ENCODE measurements at regions not wholly inside any gene's neighbourhood (a gene's known extent, or its start where the extent isn't known, plus 50 kb on each side); places are given as distances from the start of the nearest gene placed in this dataset.

DNA sequence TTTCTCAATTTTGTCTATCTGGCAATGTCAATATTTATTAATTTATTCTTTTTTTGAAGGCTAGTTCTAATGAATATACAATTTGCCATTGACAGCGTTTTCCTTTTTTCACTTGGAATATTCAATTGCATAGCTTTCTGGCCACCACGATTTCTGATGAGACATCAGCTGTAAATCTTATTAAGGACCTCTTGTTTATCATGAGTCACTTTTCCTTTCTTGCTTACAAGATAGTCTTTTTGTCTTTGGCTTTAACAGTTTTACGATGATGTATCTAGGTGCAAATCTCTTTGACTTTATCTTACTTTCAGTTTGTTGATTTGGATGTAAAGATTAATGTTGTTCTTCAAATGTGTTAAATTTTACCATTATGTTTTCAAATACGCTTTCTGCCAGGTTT, 991.6 kb upstream of the SLC10A2 start:
- POLR2A ChIA-PET (ENCODE audit: unreplicated experiment) = no interaction called here
- H3K4me2 ChIP-seq (ENCODE audit: low read length) = 0 out of 2 replicates have a peak overlapping the region, but pooled peaks have one; percentile 31
- no peaks in the 10 kb centered on the region for H3K9me2 ChIP-seq (replicated peaks; ENCODE audit: low read length)
- no peak overlapping the region for H3K9ac ChIP-seq (ENCODE audit: low read length)
- CTCF ChIA-PET = no interaction called here
- no peak overlapping the region for H2AFZ ChIP-seq (ENCODE audit: low read length)
- BruUV-seq (replicated peaks) = no TSS peak
- DNase-seq (peak; percentile 14), ATAC-seq (peak; percentile 48; the same call in 1 of the 2 replicates)
- H3K36me3 ChIP-seq (ENCODE audit: low read depth, low read length) = no peaks in the 10 kb centered on the region
- no peaks in the 10 kb centered on the region for H3K79me2 ChIP-seq (ENCODE audit: low read length)
- H3K27ac ChIP-seq (ENCODE audit: low read length) = no peak overlapping the region
- H3K27me3 ChIP-seq (ENCODE audit: low read length) = no peaks in the 10 kb centered on the region
- H4K20me1 ChIP-seq (ENCODE audit: low read length) = no peaks in the 10 kb centered on the region
- no peak for TF ChIP-seq EZH2 (IDR thresholded peaks at IDR 0.05; ENCODE audit: low read length, unreplicated experiment)
- no peak overlapping the region for H3K4me3 ChIP-seq (ENCODE audit: low read length)
- H3K9me3 ChIP-seq (ENCODE audit: low read length) = no peaks in the 10 kb centered on the region
- H3F3A ChIP-seq (ENCODE audit: low read length, unreplicated experiment) = no peaks in the 10 kb centered on the region
- H3K4me1 ChIP-seq (ENCODE audit: insufficient read depth, low read length) = no peaks in the 10 kb centered on the region
- intact Hi-C loops (cut with micrococcal nuclease) = no loop called here

DNA sequence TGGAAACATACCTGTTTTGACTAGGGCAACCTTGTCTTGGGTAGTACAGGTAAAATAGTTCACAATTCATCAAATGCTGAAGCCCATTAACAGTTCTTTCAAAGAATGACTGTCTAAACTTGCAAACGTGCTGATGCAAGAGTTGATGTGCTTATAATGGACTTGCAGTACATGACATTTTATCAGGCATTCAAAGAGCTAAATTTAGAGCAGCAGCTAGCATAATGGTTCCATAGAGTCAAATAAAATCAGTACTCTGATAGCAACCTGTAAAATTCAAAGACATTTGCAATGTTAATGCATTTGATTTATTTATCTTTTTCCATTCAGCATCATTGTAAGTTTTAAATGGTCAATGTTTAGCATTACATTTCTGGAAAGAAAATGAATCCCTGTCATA, 979.7 kb upstream of the SLC10A2 start:
- TF ChIP-seq EZH2phosphoT487 (IDR thresholded peaks at IDR 0.05; ENCODE audit: borderline replicate concordance, low read length) (no peak), EZH2 (IDR thresholded peaks at IDR 0.05; ENCODE audit: low read length, unreplicated experiment) (no peak)
- TF ChIP-seq, protein P1, sequence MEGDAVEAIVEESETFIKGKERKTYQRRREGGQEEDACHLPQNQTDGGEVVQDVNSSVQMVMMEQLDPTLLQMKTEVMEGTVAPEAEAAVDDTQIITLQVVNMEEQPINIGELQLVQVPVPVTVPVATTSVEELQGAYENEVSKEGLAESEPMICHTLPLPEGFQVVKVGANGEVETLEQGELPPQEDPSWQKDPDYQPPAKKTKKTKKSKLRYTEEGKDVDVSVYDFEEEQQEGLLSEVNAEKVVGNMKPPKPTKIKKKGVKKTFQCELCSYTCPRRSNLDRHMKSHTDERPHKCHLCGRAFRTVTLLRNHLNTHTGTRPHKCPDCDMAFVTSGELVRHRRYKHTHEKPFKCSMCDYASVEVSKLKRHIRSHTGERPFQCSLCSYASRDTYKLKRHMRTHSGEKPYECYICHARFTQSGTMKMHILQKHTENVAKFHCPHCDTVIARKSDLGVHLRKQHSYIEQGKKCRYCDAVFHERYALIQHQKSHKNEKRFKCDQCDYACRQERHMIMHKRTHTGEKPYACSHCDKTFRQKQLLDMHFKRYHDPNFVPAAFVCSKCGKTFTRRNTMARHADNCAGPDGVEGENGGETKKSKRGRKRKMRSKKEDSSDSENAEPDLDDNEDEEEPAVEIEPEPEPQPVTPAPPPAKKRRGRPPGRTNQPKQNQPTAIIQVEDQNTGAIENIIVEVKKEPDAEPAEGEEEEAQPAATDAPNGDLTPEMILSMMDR (conservative IDR thresholded peaks at IDR 0.05; ENCODE audit: low read depth, low read length) = no peak
- Histone ChIP-seq H2AFZ (ENCODE audit: low read length) (no peak overlapping the region), H3K27me3 (ENCODE audit: low read length) (no peaks in the 10 kb centered on the region), H3K36me3 (ENCODE audit: low read depth, low read length) (no peaks in the 10 kb centered on the region), H3K79me2 (ENCODE audit: low read length) (no peaks in the 10 kb centered on the region), H3K4me2 (ENCODE audit: low read length) (no peak overlapping the region), H3K27ac (ENCODE audit: low read length) (no peak overlapping the region), H4K20me1 (ENCODE audit: low read length) (no peaks in the 10 kb centered on the region), H3F3A (ENCODE audit: low read length, unreplicated experiment) (no peaks in the 10 kb centered on the region), H3K9me2 (replicated peaks; ENCODE audit: low read length) (no peaks in the 10 kb centered on the region), H3K9ac (ENCODE audit: low read length) (no peak overlapping the region), H3K4me1 (ENCODE audit: insufficient read depth, low read length) (no peaks in the 10 kb centered on the region), H3K4me3 (ENCODE audit: low read length) (no peak overlapping the region), H3K9me3 (ENCODE audit: low read length) (no peaks in the 10 kb centered on the region)
- ATAC-seq (no peak), DNase-seq (no peak)
- ChIA-PET POLR2A (ENCODE audit: unreplicated experiment) (no interaction called here), CTCF (no interaction called here)
- intact Hi-C loops (cut with micrococcal nuclease) = no loop called here
- no TSS peak for BruUV-seq (replicated peaks)

DNA sequence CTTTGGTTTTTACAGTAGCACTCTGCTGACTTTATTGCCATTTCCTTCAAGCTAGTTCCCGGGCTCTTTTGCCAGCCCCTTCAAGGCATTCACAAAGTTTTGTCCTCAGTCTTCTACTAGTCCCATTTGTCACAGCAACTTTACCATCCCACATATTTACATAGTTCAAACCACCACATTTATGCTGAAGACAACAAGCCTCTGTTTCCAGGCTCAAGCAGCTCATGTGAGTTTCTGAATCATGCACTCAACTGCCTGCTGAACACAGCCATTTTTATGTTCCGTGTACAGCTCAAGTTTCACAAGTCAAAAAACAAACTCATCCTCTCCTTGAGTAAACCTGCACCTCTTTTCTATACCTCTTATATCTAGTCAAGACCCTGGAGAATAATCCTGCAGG, 977.0 kb upstream of the SLC10A2 start:
- ChIA-PET POLR2A (ENCODE audit: unreplicated experiment) (no interaction called here), CTCF (no interaction called here)
- ATAC-seq (peak; percentile 79), DNase-seq (peak; percentile 20)
- Histone ChIP-seq H3F3A (ENCODE audit: low read length, unreplicated experiment) (no peaks in the 10 kb centered on the region), H4K20me1 (ENCODE audit: low read length) (no peaks in the 10 kb centered on the region), H3K27ac (ENCODE audit: low read length) (no peak overlapping the region), H3K9me2 (replicated peaks; ENCODE audit: low read length) (no peaks in the 10 kb centered on the region), H3K9ac (ENCODE audit: low read length) (no peak overlapping the region), H3K4me2 (ENCODE audit: low read length) (no peak overlapping the region), H3K9me3 (ENCODE audit: low read length) (no peaks in the 10 kb centered on the region), H3K4me1 (ENCODE audit: insufficient read depth, low read length) (no peaks in the 10 kb centered on the region), H3K27me3 (ENCODE audit: low read length) (no peaks in the 10 kb centered on the region), H3K4me3 (ENCODE audit: low read length) (no peak overlapping the region), H2AFZ (ENCODE audit: low read length) (0 out of 2 replicates have a peak overlapping the region, but pooled peaks have one; percentile 52), H3K79me2 (ENCODE audit: low read length) (no peaks in the 10 kb centered on the region), H3K36me3 (ENCODE audit: low read depth, low read length) (no peaks in the 10 kb centered on the region)
- TF ChIP-seq EZH2phosphoT487 (IDR thresholded peaks at IDR 0.05; ENCODE audit: borderline replicate concordance, low read length) (no peak), EZH2 (IDR thresholded peaks at IDR 0.05; ENCODE audit: low read length, unreplicated experiment) (no peak)
- TF ChIP-seq, protein P1 (conservative IDR thresholded peaks at IDR 0.05; ENCODE audit: low read depth, low read length) = no peak
- intact Hi-C loops (cut with micrococcal nuclease) = no loop called here
- BruUV-seq (replicated peaks) = no TSS peak
